Kidney (tissue), 13 donors: ENCODE measurements at regions not wholly inside any gene's neighbourhood (a gene's known extent, or its start where the extent isn't known, plus 50 kb on each side); places are given as distances from the start of the nearest gene placed in this dataset.

ENCODE experiments used
- DNase-seq, 5 donors: peaks; one replicate each; pipeline ENCODE4 v3.0.0-alpha.2; 2013 to 2020
- FAIRE-seq: peaks from 2 replicates; lab custom pipeline; 2012; peaks lifted over from hg19 to GRCh38; lab: Jason Lieb, UNC
- H3K27ac ChIP-seq, 2 donors: one replicate each; pipeline ENCODE4 v1.7.0; 2013; ENCODE audit warnings: low read depth in 2 of 2, low read length in 2 of 2, inconsistent platforms in 1 of 2
- H3K27me3 ChIP-seq: one replicate; pipeline ENCODE4 v1.7.1; 2013; ENCODE audit warnings: low read length, inconsistent platforms; ENCODE audit not compliant: control insufficient read depth, insufficient read depth
- H3K36me3 ChIP-seq, 3 donors: one replicate each; pipeline versions ENCODE4 v1.7.0 to v1.7.1; 2013; ENCODE audit warnings: low read length in 3 of 3, control low read depth in 1 of 3, inconsistent platforms in 1 of 3; ENCODE audit not compliant: insufficient read depth in 3 of 3, control insufficient read depth in 2 of 3
- H3K4me1 ChIP-seq, 3 donors: one replicate each; pipeline versions ENCODE4 v1.7.0 to v1.7.1; 2013; ENCODE audit warnings: low read length in 3 of 3, inconsistent platforms in 1 of 3, low read depth in 1 of 3; ENCODE audit not compliant: control insufficient read depth in 2 of 3, insufficient read depth in 2 of 3
- H3K4me3 ChIP-seq, 3 donors: one replicate each; pipeline versions ENCODE4 v1.7.0 to v1.8.1; 2013; ENCODE audit warnings: low read length in 3 of 3, control low read depth in 1 of 3, inconsistent platforms in 1 of 3
- H3K9ac ChIP-seq, 3 donors: one replicate each; pipeline versions ENCODE4 v1.7.0 to v1.7.1; 2013; ENCODE audit warnings: low read length in 3 of 3, control low read depth in 1 of 3, inconsistent platforms in 1 of 3
- H3K9me3 ChIP-seq, 3 donors: one replicate each; pipeline versions ENCODE4 v1.7.0 to v1.7.1; 2013; ENCODE audit warnings: low read length in 3 of 3, control low read depth in 1 of 3, inconsistent platforms in 1 of 3; ENCODE audit not compliant: control insufficient read depth in 2 of 3, insufficient read depth in 1 of 3
- CTCF ChIP-seq: IDR thresholded peaks from 3 replicates; pipeline ENCODE4 v1.5.1; 2012; ENCODE audit warnings: mild to moderate bottlenecking, moderate library complexity, borderline replicate concordance; ENCODE audit not compliant: insufficient read depth; ENCODE audit errors: extremely low read depth
- intact Hi-C: fragments of 100-400 bp; cut with DNase I; formaldehyde crosslinking; loops from one replicate; pipeline ENCODE4 v1.11.1; 2022
- donor health status: control.
- donor health status: control.
- donor health status: control.
- donor health status: control.
- donor health status: control.
- donor health status: DM: yes; HTN: yes; CAD: no.
- donor health status: Normal renal cell carcinoma (clear cell type).

GRCh38 chr7:52150952-52151351 is 834.3 kb upstream of the COBL start:
- Histone ChIP-seq H3K36me3 (no peaks in the 10 kb centered on the region), H3K27ac (no peak overlapping the region), H3K4me1 (no peaks in the 10 kb centered on the region), H3K4me3 (no peak overlapping the region), H3K9ac (no peak overlapping the region), H3K9me3 (no peaks in the 10 kb centered on the region), H3K27me3 (no peaks in the 10 kb centered on the region)
- DNase-seq = no peak
- intact Hi-C loops = no loop called here
- no peak for TF ChIP-seq CTCF
- FAIRE-seq = no peak

- no peak for DNase-seq
- FAIRE-seq = no peak
- H3K27me3 ChIP-seq = no peaks in the 10 kb centered on the region
- H3K36me3 ChIP-seq = no peaks in the 10 kb centered on the region
- no peak for TF ChIP-seq CTCF
- no peak overlapping the region for H3K9ac ChIP-seq
- H3K4me3 ChIP-seq = no peak overlapping the region
- no peaks in the 10 kb centered on the region for H3K9me3 ChIP-seq
- no peaks in the 10 kb centered on the region for H3K4me1 ChIP-seq
- no peak overlapping the region for H3K27ac ChIP-seq
- intact Hi-C loops = no loop called here
Observed at GRCh38 chr7:52146871-52147634, 830.4 kb upstream of the COBL start.

- no peak for TF ChIP-seq CTCF
- DNase-seq (no peak), FAIRE-seq (no peak)
- Histone ChIP-seq H3K4me3 (no peak overlapping the region), H3K36me3 (no peaks in the 10 kb centered on the region), H3K27me3 (no peaks in the 10 kb centered on the region), H3K9me3 (no peaks in the 10 kb centered on the region), H3K9ac (no peak overlapping the region), H3K27ac (no peak overlapping the region), H3K4me1 (no peaks in the 10 kb centered on the region)
- intact Hi-C loops = no loop called here
Observed at GRCh38 chr7:52143219-52143618, 826.6 kb upstream of the COBL start.

GRCh38 chr7:52140851-52141250 is 824.2 kb upstream of the COBL start:
- Histone ChIP-seq H3K4me3 (no peak overlapping the region), H3K4me1 (no peaks in the 10 kb centered on the region), H3K9me3 (no peaks in the 10 kb centered on the region), H3K27ac (no peak overlapping the region), H3K9ac (no peak overlapping the region), H3K36me3 (no peaks in the 10 kb centered on the region), H3K27me3 (no peaks in the 10 kb centered on the region)
- DNase-seq = no peak
- intact Hi-C loops = no loop called here
- FAIRE-seq = no peak
- no peak for TF ChIP-seq CTCF
